HG03432 (cell line): ENCODE measurements at regions not wholly inside any gene's neighbourhood (a gene's known extent, or its start where the extent isn't known, plus 50 kb on each side); places are given as distances from the start of the nearest gene placed in this dataset.
A peak's percentile ranks its signal among the peaks of the same experiment; 100 is the strongest.
"Not testable (repeated sequence)": the region's sequence is repeated elsewhere in the genome, so short reads cannot be mapped to it uniquely, and the experiment has no call there.

ENCODE experiments used
- ATAC-seq: cut with Tn5 transposase; IDR thresholded peaks from one replicate; pipeline ENCODE4 v1.9.1; 2021; ENCODE audit warnings: mild to moderate bottlenecking, moderate library complexity; ENCODE audit not compliant: unreplicated experiment

DNA sequence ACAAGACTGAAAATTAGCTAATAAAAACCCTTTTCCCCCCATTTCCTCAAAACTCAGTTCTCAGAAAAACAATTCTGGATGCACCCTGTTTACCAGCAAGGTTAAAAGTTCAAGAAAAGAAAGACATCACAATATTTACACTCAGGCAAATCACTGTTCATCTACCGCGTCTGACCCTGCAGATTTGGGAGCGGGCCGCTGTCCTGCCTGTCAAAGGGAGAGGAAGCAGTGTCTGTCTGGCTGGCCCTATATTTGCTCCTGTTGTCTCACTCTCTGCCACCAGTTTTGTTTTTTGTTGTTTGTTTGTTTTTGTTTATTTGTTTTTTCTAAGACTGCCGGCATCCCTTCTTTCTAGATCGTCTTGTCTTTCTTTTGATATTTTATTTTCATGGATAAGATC lies 299.4 kb downstream of the BCL2L11 start:
- ATAC-seq = not testable (repeated sequence)

DNA sequence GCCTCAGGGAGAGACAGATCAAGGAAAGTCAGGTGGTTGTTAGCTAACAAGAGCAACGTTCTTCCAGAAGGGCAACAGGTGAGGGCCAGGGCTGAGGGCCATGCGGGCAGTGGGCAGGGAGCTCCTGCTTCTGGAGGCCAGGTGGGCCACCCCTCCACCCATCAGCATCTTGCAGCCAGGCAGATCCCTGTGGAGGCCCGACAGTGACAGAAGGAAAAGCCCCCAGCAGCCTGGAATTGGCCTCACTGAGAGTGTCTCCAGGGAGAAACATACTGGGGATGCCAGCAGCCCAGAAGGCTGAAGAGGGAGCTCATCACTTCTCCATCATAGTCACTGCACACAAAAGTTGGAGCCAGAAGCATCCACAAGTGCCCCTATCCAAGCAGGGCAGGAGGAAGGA lies 300.1 kb downstream of the BCL2L11 start:
- not testable (repeated sequence) for ATAC-seq

DNA sequence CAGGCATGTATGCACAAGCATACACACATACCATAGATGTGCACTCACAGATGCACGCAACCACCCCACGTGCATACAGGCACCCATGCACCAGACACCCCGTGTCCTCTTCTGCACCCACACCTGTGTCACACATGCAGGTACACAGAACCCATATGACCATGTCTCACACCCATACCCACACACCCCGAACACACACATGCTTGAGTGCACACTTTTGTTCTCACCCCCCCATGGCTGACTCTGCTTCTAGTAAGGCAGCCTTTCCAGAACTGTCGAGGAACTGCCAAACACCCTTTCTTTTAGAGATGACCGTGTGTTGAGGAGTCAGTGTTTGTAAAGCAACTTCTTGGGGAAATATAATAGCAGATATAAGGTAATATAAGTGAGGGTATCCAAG lies 301.2 kb downstream of the BCL2L11 start:
- not testable (repeated sequence) for ATAC-seq

DNA sequence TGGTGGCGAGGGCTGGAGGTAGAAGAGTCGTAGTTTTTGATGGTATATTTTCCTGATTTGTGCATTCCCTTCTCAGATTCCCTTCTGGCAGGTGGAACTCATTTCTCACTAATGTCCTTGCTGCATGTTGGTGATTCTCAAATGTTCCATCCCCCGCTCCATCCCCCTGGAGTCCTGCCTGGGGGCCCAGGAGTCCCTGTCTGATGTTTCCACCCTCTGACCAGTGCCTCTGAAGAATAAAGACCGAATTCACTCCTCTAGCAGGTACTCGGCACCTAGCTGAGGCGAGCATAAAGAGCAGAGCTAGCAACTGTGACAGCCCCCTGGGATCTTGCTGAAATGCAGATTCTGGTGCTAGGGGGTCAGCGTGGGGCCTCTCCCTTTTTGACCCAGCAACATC lies 301.8 kb downstream of the BCL2L11 start:
- not testable (repeated sequence) for ATAC-seq

DNA sequence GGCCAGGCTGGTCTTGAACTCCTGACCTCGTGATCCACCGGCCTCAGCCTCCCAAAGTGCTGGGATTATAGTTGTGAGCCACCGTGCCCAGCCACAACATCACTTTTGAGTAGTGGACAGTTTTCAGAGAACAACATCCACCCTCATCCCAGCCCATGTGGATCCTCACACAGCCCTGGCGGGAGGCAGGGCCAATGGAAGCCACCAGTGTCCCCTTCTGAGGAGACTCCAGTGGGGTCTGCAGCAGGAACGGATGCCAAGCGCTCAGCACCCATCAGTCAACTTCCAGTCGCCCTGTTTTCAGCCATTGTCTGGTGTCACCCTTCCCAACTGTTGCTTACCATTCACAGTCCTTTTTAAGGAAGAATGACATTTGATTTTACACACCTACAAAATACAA lies 302.5 kb downstream of the BCL2L11 start:
- not testable (repeated sequence) for ATAC-seq

DNA sequence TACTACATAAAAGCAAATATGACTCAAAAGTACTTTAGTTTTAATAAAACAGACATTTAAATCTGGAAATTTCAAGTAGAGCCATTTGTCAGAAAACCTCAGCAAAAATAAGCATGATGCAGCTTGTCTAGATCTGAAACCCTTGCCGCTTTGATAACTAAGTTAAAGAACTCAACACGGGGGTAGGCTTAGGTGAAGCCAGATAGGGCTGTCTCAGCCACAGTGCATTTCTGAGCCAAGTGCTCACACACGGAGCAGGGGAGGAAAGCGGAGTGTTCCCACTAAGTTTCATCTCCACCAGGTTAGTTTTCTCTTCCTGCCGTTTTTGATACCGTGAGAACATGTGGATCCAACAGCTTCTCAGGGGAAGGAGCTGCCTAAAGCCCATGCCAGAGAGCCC lies 303.5 kb downstream of the BCL2L11 start:
- ATAC-seq = not testable (repeated sequence)

DNA sequence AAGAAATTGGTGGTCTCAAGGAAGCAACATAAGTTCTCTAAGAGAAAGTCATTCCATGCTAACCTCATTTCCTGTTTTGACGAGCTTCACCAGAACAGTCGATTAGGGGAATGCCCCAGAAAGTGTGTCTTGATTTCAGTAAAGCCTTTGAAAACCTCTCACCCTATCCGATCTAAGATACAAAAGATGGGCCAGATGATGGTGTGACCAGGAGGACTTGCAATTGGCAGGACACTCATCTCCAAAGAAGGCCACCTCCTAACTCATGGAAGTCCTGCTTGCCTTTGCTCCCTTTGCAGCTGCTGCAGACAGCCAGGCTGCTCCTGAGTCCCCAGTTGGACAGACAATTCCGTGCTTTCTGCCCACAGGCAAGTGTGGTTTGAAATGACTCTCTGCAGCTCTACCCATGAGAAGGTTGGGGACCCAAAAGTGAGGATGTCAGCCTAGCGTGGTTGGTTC lies 304.2 kb downstream of the BCL2L11 start:
- peak; percentile 56 for ATAC-seq

DNA sequence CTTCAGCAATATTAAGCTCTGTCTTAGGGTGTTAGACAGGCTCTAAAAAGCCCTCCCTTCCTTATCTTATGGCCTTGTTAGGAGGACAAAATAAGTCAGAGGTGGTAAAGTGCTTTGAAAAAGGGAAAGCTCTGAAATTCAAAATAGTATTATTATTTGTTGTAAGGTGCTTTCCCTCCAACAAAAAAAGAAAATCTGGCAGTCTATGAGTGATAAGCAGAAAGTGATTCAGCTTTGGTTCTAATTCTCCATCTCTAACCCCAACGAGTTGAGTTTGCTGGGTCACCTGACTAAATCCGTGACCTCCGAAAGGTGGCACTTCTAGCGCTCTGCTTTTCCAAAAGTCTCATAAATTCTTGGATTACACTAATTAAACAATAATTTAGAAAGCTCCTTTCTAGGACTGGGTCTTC lies 305.1 kb downstream of the BCL2L11 start:
- not testable (repeated sequence) for ATAC-seq

DNA sequence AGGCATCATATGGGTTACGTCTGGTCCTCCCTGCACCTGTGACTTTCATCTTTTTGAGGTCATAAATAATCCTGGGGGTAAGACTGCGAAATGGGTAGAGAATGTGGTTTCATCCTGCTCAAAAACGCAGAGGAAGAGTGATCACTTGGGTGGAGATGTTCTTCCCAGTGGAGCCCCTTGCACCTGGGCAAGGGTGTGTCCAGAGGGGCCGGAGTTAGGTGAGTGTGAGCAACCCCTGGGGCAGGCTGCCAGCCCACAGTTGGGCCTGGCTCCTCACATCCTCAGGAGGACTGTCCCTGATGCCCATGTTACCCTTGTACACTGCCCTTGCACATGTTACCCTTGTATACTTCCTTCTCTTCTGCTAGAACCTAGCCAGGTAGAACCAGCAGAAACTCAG lies 306.6 kb downstream of the BCL2L11 start:
- not testable (repeated sequence) for ATAC-seq

DNA sequence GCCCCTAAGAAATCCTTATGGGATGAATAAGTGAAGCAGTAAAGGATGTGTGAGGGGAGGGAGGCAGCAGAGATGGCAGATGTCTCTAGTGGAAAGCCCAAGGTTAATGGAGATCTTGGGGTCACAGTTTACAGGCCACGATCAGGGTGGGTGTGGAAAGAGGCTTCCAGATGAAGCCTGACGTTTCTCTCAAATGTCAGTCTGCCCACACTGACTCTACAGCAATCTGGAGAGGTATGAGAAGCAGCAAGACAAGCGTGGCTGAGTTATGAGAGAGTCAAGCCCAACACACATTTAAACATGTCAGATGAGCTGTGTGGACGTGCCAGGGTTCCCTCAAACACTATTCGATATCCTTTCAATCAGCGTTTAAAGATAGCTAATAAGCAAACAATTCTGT lies 308.2 kb downstream of the BCL2L11 start:
- ATAC-seq = not testable (repeated sequence)

DNA sequence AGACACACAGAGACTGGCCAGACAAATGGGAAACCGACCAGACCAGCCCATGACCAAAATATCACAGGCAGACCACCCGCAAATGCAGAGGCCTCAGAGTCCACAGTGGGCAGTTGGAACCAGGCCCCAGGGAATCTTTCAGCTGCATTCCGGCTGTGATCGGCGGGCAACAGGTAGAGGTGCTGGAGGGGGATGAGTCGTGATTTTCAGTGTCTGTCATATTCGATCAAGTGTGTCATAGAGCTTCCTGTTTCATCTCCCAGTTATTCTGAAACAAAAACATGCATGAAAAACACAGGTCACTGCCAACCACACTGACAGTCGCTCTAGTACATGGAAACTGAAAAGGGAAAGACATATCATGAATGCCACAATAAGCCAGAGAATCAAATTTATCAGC lies 308.6 kb downstream of the BCL2L11 start:
- ATAC-seq = peak; percentile 61

DNA sequence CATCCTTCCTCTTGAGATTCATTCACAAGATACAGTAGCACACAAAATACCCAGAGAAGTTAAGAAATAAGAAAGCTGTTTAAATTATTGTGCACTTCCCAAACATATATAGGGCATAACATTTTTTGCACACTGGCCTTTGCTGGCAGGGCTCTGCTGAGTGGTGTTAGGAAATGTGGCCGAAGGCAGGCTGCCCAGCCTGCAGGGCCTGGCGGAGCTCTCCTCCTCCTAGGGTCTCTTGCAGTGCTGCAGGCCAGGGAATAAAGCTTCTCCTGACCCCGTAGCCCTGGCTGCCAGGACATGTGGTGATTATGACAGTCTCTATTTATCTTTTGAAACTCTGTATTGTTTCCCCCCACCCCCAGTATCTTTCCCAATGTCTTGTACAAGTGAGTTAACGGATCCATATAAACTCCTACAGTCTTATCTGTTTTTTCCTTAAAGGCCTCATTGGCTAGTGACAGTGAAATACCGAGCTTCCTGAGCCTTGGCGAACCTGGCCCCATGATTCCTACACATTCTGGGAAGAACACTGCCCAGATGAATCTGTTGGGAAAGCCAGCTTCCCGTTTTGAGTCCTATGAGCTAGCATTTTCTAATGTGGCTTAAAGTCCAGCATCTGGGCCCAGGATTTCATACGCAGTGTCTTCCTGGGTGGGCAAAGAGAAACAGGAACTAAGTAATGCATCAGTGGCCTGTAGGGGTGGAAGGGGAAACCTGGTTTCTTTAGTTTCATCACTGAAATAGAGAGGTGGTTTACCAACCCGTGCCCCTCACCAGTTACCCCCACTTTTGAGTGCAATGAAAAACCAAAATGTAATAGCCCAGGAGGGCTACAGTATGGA lies 310.3 kb downstream of the BCL2L11 start:
- peak; percentile 59 for ATAC-seq

DNA sequence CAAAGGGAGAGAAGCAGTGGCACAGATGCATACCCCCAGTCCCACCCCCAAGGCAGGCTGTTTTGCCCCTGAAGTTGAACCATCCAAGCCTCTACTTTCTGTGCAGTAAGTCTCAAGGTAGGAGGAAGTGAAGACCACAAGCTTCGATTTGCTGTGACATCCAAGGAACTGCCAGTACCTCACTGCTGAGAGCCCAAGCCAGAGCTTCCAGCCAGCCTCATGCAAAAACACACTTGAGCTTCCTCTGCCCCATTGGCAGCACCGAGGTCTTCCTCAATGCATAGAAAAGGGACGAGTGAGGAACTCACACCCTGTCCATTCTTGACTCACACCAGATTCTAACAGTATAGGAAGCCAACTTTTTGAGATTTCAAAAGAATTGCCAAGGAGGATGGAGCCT lies 311.7 kb downstream of the BCL2L11 start:
- ATAC-seq = not testable (repeated sequence)

DNA sequence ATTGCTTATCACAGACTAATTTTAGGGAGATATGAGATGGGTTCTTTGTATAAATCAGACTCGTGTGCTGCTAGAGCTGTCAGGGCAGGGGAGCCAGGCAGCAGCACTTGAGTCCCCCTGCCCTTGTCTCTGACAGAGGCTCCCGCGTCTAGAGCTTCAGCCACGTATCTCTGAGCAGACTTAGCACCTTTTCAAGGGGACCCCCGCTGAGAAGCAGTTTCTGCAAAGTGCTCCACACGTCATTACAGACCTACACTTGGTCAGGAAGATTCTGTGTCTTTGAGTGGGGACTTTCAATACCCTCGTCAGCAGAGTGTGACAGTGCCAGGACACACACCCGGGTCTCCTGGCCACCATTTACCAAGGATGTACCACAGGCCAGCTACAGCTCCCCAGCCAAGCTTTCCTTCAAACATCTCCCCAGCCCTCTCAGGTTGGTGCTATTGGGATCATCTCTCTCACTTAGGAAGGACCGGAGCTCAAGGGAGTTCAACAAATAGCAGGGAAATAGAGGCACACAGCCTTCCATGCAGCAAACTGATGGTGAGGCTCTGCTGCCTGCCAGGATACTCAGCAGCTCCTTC lies 312.3 kb downstream of the BCL2L11 start:
- ATAC-seq = not testable (repeated sequence)

DNA sequence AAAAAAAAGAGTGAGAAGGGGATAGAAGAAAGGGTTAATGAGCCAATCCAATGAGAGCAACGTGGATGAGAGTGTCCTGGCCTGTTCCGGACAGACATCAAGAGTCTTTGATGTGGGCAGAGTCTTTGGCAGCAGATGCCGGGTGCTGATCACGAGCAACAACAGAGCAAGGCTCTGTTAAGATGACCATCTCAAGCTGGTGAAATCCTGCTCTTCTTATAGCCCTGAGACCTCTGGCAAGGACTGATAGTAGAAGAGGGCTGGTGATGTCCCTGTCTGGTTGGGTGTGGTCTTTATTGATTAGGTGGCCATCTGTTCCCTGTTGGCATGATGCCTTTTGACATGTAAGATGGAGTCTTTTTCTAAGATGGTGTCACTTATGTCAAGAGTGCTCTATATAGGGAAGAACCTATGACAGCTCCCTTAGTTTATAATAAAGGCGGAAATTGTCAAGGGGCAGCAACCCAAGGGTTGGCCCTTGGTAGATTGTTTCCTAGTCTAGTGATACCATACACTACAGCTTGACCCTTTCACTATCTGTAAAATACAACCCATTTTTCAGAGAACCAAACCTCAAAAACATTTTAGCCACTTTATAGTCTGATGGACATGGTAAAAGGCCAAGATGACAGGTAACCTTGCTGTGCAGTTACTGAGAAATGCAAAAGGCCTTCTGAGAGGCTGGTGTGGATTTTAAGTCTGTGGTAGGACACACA lies 313.3 kb downstream of the BCL2L11 start:
- ATAC-seq = not testable (repeated sequence)

DNA sequence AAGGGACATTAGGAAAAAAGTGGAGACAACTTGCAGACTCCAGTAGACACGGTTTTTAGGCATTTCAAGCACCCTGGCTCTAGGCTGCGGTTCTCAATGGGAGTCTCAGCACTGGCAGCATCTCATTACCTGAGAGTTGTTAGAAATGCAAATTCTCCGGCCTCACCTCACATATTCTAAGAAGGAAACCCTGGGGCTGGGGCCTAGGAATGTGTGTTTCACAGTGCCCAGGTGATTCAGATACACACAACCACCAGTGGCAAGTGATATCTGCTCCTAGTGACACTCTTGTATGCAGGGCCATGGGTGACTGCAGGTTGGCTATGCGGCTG lies 313.9 kb downstream of the BCL2L11 start:
- not testable (repeated sequence) for ATAC-seq

DNA sequence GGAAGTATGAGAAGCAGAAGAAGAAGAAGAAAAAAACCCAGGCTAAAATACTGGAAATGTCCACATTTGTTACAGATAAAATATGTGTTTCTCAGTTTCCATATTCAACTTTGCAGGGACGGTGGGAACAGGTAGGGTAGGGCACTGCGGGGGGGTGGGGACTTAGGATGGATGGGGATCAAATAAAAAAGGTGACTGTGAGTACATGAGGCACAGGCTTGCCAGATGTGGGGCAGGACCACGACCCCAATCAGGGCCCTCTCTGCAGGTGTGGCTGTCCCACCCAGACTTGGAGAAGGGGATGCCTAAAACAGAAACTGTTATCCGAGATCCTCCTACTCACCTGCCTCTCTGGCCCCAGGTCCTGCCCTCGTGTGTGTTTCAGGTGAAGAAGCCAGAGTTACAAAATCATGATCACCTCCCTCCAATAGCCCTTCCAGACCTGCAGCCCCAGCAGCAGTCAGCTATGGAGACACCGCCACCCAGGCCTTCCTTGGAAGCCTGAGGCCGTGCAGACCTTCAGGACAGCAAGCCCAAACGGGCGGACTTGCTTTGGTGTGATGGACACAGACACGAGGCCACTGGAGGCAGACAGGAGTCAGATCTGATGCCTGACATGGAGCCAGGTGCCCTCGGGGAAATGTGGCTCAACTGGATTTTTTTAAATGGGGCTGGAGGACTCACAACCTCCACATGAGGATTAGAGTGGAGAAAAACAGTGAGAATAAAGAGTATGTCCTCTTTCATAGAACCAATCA lies 315.0 kb downstream of the BCL2L11 start:
- not testable (repeated sequence) for ATAC-seq

DNA sequence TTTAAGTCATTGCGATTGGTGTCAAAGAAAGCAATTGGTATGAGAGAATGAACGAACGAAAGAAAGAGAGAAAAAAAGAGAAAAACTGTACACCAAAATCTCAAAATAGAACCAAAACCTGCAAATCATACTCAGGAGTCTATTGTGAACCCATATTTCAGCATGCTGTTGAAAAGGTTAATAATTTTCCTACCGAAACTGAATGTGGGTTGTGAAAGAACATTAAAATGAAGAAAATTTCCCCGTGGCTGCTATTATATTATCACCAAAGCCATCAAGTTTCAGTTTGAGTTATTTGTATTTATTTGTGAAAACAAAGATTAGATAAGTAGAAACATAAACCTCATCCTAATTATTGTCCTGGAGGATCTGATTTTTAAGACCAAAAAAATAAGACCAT lies 315.7 kb downstream of the BCL2L11 start:
- ATAC-seq = peak; percentile 74

DNA sequence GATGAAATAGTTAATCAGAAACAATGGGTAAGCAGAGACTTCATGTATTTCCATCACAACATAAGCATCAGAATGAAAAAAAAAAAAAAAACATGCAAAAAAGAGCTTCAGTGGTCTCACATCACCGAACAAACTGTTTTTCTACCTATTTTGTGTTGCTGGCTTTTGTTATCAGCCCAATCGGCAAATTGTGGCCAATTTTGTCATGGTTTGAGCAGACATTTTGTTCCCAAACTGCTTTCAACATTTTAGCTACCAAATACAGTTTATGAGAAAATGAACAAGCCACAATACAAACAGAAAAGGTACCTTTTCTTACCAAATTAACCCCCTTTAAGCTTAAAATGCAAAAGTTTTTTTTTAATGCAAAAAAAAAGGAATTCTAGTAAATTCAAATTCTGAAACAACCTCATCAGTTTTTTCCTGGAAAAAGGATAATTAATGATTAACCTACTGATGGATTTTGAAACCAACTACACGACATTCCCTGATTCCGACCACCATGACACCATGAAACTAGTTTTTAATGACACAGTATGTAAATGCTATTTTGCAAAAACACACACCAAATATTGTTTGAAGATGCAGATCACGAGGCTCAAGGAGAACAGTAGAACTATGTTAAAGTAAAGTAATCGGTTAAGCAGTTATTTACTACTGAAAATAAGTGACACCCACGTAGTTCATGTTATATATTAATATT lies 316.7 kb downstream of the BCL2L11 start:
- ATAC-seq = peak; percentile 32

DNA sequence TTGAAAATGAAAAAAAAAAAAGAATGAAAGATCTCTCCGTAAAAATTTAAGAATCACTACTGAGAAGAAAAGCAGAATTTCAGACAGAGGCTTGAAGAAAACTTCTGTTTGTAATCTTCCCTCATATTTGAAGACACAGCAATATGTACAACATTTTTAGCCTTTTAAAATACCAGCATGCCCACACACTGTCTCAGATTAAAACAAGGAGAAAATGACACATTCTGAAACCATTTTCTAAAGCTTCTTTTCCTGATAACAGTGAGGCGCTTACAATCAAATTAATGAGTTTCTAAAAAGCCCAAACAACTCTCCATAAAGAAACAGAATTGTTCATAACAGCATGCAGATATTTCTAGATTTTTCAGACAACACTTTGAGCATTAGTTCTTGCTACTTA lies 317.4 kb downstream of the BCL2L11 start:
- peak; percentile 43 for ATAC-seq
